HepG2 (cell line): ENCODE measurements at regions not wholly inside any gene's neighbourhood (a gene's known extent, or its start where the extent isn't known, plus 50 kb on each side); places are given as distances from the start of the nearest gene placed in this dataset.

ENCODE experiments used
- CHCHD3 ChIP-seq: sonication (generic); formaldehyde crosslinking; IDR thresholded peaks from 2 replicates; pipeline ENCODE4 v1.8.0; 2022; ENCODE audit warnings: mild to moderate bottlenecking, missing genetic modification reagents, moderate library complexity
- FOXC1 ChIP-seq: sonication (generic); formaldehyde crosslinking; IDR thresholded peaks from 2 replicates; pipeline ENCODE4 v1.8.0; 2022; ENCODE audit warnings: mild to moderate bottlenecking, missing genetic modification reagents, borderline replicate concordance
- NR2C2 ChIP-seq: sonication (generic); formaldehyde crosslinking; IDR thresholded peaks from 2 replicates; pipeline ENCODE4 v1.4.0; 2020; ENCODE audit warnings: missing genetic modification reagents, mild to moderate bottlenecking, moderate library complexity, borderline replicate concordance
- RCOR2 ChIP-seq: IDR thresholded peaks from 2 replicates; pipeline ENCODE4 v1.6.1; 2016; ENCODE audit warnings: missing biosample characterization, missing genetic modification reagents
- SIX4 ChIP-seq: sonication (generic); formaldehyde crosslinking; IDR thresholded peaks from 2 replicates; pipeline ENCODE4 v1.4.0; 2020; ENCODE audit warnings: missing genetic modification reagents
- ZNF260 ChIP-seq: sonication (generic); formaldehyde crosslinking; IDR thresholded peaks from 2 replicates; pipeline ENCODE4 v1.4.0; 2020; ENCODE audit warnings: missing genetic modification reagents, low read depth, mild to moderate bottlenecking, borderline replicate concordance
- TF ChIP-seq, protein P1 (sequence below): IDR thresholded peaks from 2 replicates; pipeline ENCODE4 v1.6.1; 2012; ENCODE audit warnings: inconsistent platforms

DNA sequence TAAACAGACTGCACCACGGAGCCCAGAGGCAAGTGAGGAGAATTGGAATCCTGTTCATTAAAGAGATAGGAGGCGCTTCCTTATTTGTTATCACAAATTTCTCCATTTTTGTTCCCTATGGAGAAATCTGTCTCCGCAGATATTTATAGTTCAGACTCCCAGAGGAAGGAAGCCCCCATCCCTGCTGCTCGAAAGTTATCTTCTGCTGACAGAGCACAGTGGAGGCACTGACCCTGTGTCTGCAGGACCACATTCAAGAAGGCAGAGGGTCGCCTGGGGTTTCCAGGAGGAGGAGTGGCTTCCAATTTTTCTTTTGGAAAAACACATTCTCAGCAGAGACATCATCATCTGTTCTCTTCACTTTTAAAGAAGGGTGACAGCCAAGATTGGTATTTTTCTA is 73.0 kb upstream of the GPR45 start:
- no peak for TF ChIP-seq FOXC1 (CRISPR knock-in tag)
- no peak for TF ChIP-seq CHCHD3
- TF ChIP-seq, protein P1, sequence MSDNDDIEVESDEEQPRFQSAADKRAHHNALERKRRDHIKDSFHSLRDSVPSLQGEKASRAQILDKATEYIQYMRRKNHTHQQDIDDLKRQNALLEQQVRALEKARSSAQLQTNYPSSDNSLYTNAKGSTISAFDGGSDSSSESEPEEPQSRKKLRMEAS = no peak
- TF ChIP-seq RCOR2 (CRISPR knock-in tag) = no peak
- no peak for TF ChIP-seq SIX4 (CRISPR knock-in tag)
- TF ChIP-seq ZNF260 (CRISPR knock-in tag) = no peak
- TF ChIP-seq NR2C2 (CRISPR knock-in tag) = no peak
